GM21381 (cell line): ENCODE measurements at regions not wholly inside any gene's neighbourhood (a gene's known extent, or its start where the extent isn't known, plus 50 kb on each side); places are given as distances from the start of the nearest gene placed in this dataset.

Source experiments
- ATAC-seq: cut with Tn5 transposase; IDR thresholded peaks from one replicate; pipeline ENCODE4 v1.9.1; 2021; ENCODE audit warnings: mild to moderate bottlenecking, moderate library complexity; ENCODE audit not compliant: unreplicated experiment

GRCh38 chr3:158961911-158962310 lies 160.1 kb downstream of the MFSD1 start:
- ATAC-seq = no peak

- ATAC-seq = no peak
Observed at GRCh38 chr3:158970006-158970405, 168.2 kb downstream of the MFSD1 start.

GRCh38 chr3:158974904-158975303 lies 173.1 kb downstream of the MFSD1 start:
- ATAC-seq = no peak

GRCh38 chr3:158976966-158977365 lies 175.1 kb downstream of the MFSD1 start:
- ATAC-seq = no peak

- ATAC-seq = no peak
Observed at GRCh38 chr3:158977497-158977896, 175.6 kb downstream of the MFSD1 start.

GRCh38 chr3:158983216-158984099 lies 181.6 kb downstream of the MFSD1 start:
- ATAC-seq = no peak

GRCh38 chr3:158991146-158991705 lies 189.4 kb downstream of the MFSD1 start:
- no peak for ATAC-seq

GRCh38 chr3:158992463-158992862 lies 190.6 kb downstream of the MFSD1 start:
- ATAC-seq = no peak

- ATAC-seq = no peak
Observed at GRCh38 chr3:158994386-158994785, 192.5 kb downstream of the MFSD1 start.

- no peak for ATAC-seq
Observed at GRCh38 chr3:159001711-159002110, 199.9 kb downstream of the MFSD1 start.

- ATAC-seq = no peak
Observed at GRCh38 chr3:159005137-159005536, 203.3 kb downstream of the MFSD1 start.

GRCh38 chr3:159007331-159007730 lies 205.5 kb downstream of the MFSD1 start:
- ATAC-seq = no peak

GRCh38 chr3:159008401-159008800 lies 206.5 kb downstream of the MFSD1 start:
- ATAC-seq = no peak

GRCh38 chr3:159018341-159018740 lies 216.5 kb downstream of the MFSD1 start:
- ATAC-seq = no peak

GRCh38 chr3:159025733-159026132 lies 223.9 kb downstream of the MFSD1 start:
- ATAC-seq = no peak

GRCh38 chr3:159026510-159026909 lies 224.7 kb downstream of the MFSD1 start:
- no peak for ATAC-seq

GRCh38 chr3:159028706-159029105 lies 226.9 kb downstream of the MFSD1 start:
- no peak for ATAC-seq

GRCh38 chr3:159029306-159030026 lies 227.6 kb downstream of the MFSD1 start:
- peak; percentile 65 for ATAC-seq

GRCh38 chr3:159030138-159030670 lies 228.3 kb downstream of the MFSD1 start:
- ATAC-seq = no peak

- ATAC-seq = no peak
Observed at GRCh38 chr3:159030886-159031679, 229.2 kb downstream of the MFSD1 start.

- no peak for ATAC-seq
Observed at GRCh38 chr3:159032311-159032710, 230.5 kb downstream of the MFSD1 start.
